HEK293 (cell line): ENCODE measurements at regions not wholly inside any gene's neighbourhood (a gene's known extent, or its start where the extent isn't known, plus 50 kb on each side); places are given as distances from the start of the nearest gene placed in this dataset.

ENCODE experiments used
- CTCF ChIA-PET: fragments of 350-600 bp; formaldehyde crosslinking; extraction: SDS; loops from one replicate; lab custom pipeline; 2021; ENCODE audit warnings: antibody characterized with exemption; lab: Yijun Ruan, JAX
- POLR2A ChIA-PET: fragments of 300-600 bp; formaldehyde crosslinking; extraction: SDS; loops from one replicate; lab custom pipeline; 2020; ENCODE audit warnings: antibody characterized with exemption, inconsistent platforms; lab: Yijun Ruan, JAX
- H3K27ac ChIP-seq: fragments of 200-500 bp; sonication (Bioruptor generic); 2 replicates; pipeline ENCODE4 v1.5.1; 2014; ENCODE audit warnings: low read depth, low read length, control low read depth, inconsistent platforms; ENCODE audit errors: extremely low read depth
- H3K36me3 ChIP-seq, 2 experiments: fragments of 200-500 bp in 1 of 2; sonication (Bioruptor generic) in 1 of 2; 1 replicate in 1 of 2; 2 replicates in 1 of 2; pipeline ENCODE4 v1.5.1; 2014 to 2017; ENCODE audit warnings: inconsistent platforms in 2 of 2, low read length in 2 of 2; ENCODE audit not compliant: control insufficient read depth in 2 of 2, insufficient read depth in 1 of 2
- H3K4me1 ChIP-seq: fragments of 200-500 bp; sonication (Bioruptor generic); 2 replicates; pipeline ENCODE4 v1.5.1; 2014; ENCODE audit warnings: mild to moderate bottlenecking, low read length, inconsistent platforms; ENCODE audit not compliant: control insufficient read depth, insufficient read depth
- H3K4me3 ChIP-seq: 2 replicates; pipeline ENCODE4 v1.5.1; 2011; ENCODE audit warnings: low read depth, mild to moderate bottlenecking, control low read depth, low read length, moderate library complexity
- H3K9me3 ChIP-seq: fragments of 200-500 bp; sonication (Bioruptor generic); 2 replicates; pipeline ENCODE4 v1.5.1; 2014; ENCODE audit warnings: low read depth, low read length, inconsistent platforms; ENCODE audit not compliant: control insufficient read depth, insufficient read depth
- EGR2 ChIP-seq: fragments of 450-650 bp; formaldehyde crosslinking; IDR thresholded peaks from 2 replicates; pipeline ENCODE4 v1.5.1; 2016; ENCODE audit warnings: low read depth, missing biosample characterization, missing genetic modification characterization
- HOXC10 ChIP-seq: sonication (generic); formaldehyde crosslinking; IDR thresholded peaks from 2 replicates; pipeline ENCODE4 v1.8.1; 2023; ENCODE audit warnings: mild to moderate bottlenecking, missing genetic modification reagents
- SALL2 ChIP-seq: fragments of 450-650 bp; formaldehyde crosslinking; IDR thresholded peaks from 2 replicates; pipeline ENCODE4 v1.5.0; 2017; ENCODE audit warnings: missing biosample characterization, mild to moderate bottlenecking, missing genetic modification characterization, borderline replicate concordance
- SCRT1 ChIP-seq: fragments of 450-650 bp; formaldehyde crosslinking; IDR thresholded peaks from 2 replicates; pipeline ENCODE4 v1.5.1; 2016; ENCODE audit warnings: missing biosample characterization, missing genetic modification characterization, borderline replicate concordance
- SCRT2 ChIP-seq: fragments of 450-650 bp; formaldehyde crosslinking; IDR thresholded peaks from 2 replicates; pipeline ENCODE4 v1.5.1; 2016; ENCODE audit warnings: missing biosample characterization, missing genetic modification characterization
- ZFHX2 ChIP-seq: fragments of 450-650 bp; formaldehyde crosslinking; conservative IDR thresholded peaks from 2 replicates; pipeline ENCODE4 v1.5.1; 2016; ENCODE audit warnings: missing biosample characterization, missing genetic modification characterization
- ZFP69B ChIP-seq: fragments of 450-650 bp; formaldehyde crosslinking; IDR thresholded peaks from 2 replicates; pipeline ENCODE4 v1.5.1; 2016; ENCODE audit warnings: missing biosample characterization, missing genetic modification characterization
- ZNF10 ChIP-seq: fragments of 450-650 bp; formaldehyde crosslinking; IDR thresholded peaks from 2 replicates; pipeline ENCODE4 v1.5.1; 2017; ENCODE audit warnings: missing biosample characterization, missing genetic modification characterization
- ZNF112 ChIP-seq: fragments of 450-650 bp; formaldehyde crosslinking; IDR thresholded peaks from 2 replicates; pipeline ENCODE4 v1.5.0; 2017; ENCODE audit warnings: missing biosample characterization, missing genetic modification characterization
- ZNF114 ChIP-seq: fragments of 450-650 bp; formaldehyde crosslinking; IDR thresholded peaks from 2 replicates; pipeline ENCODE4 v1.5.0; 2017; ENCODE audit warnings: missing biosample characterization, missing genetic modification characterization
- ZNF121 ChIP-seq: fragments of 450-650 bp; formaldehyde crosslinking; IDR thresholded peaks from 2 replicates; pipeline ENCODE4 v1.5.1; 2016; ENCODE audit warnings: missing biosample characterization, missing genetic modification characterization
- ZNF19 ChIP-seq: fragments of 450-650 bp; formaldehyde crosslinking; IDR thresholded peaks from 2 replicates; pipeline ENCODE4; 2016; ENCODE audit warnings: missing biosample characterization, missing genetic modification characterization, low read depth
- ZNF350 ChIP-seq: fragments of 450-650 bp; formaldehyde crosslinking; IDR thresholded peaks from 2 replicates; pipeline ENCODE4 v1.5.0; 2017; ENCODE audit warnings: missing biosample characterization, mild to moderate bottlenecking, missing genetic modification characterization
- ZNF366 ChIP-seq: fragments of 450-650 bp; formaldehyde crosslinking; conservative IDR thresholded peaks from 2 replicates; pipeline ENCODE4 v1.5.1; 2016; ENCODE audit warnings: missing biosample characterization, missing genetic modification characterization
- ZNF433 ChIP-seq: fragments of 450-650 bp; formaldehyde crosslinking; IDR thresholded peaks from 2 replicates; pipeline ENCODE4 v1.5.1; 2016; ENCODE audit warnings: missing biosample characterization, missing genetic modification characterization, low read depth
- ZNF473 ChIP-seq: fragments of 450-650 bp; formaldehyde crosslinking; IDR thresholded peaks from 2 replicates; pipeline ENCODE4 v1.5.1; 2017; ENCODE audit warnings: missing biosample characterization, missing genetic modification characterization
- ZNF549 ChIP-seq: fragments of 450-650 bp; IDR thresholded peaks from 2 replicates; pipeline ENCODE4 v1.5.1; 2018; ENCODE audit warnings: missing biosample characterization, missing genetic modification characterization, mild to moderate bottlenecking, inconsistent platforms, moderate library complexity
- ZNF626 ChIP-seq: fragments of 450-650 bp; sonication (Bioruptor Pico); formaldehyde crosslinking; IDR thresholded peaks from 2 replicates; pipeline ENCODE4 v1.5.1; 2018; ENCODE audit warnings: missing biosample characterization, missing genetic modification characterization, inconsistent platforms
- ZNF654 ChIP-seq: fragments of 450-650 bp; formaldehyde crosslinking; IDR thresholded peaks from 2 replicates; pipeline ENCODE4 v1.5.1; 2016; ENCODE audit warnings: low read depth, missing biosample characterization, missing genetic modification characterization
- ZSCAN16 ChIP-seq: fragments of 450-650 bp; formaldehyde crosslinking; IDR thresholded peaks from 2 replicates; pipeline ENCODE4 v1.5.1; 2016; ENCODE audit warnings: missing biosample characterization, missing genetic modification characterization
- TF ChIP-seq, protein P1 (sequence below): fragments of 450-650 bp; formaldehyde crosslinking; conservative IDR thresholded peaks from 2 replicates; pipeline ENCODE4 v1.5.1; 2016; ENCODE audit warnings: low read depth, missing biosample characterization, missing genetic modification characterization
- TF ChIP-seq, protein P2 (sequence below): fragments of 450-650 bp; formaldehyde crosslinking; IDR thresholded peaks from 2 replicates; pipeline ENCODE4 v1.5.1; 2016; ENCODE audit warnings: missing biosample characterization, missing genetic modification characterization
- TF ChIP-seq, protein P3 (sequence below): fragments of 450-650 bp; formaldehyde crosslinking; IDR thresholded peaks from 2 replicates; pipeline ENCODE4 v1.5.1; 2016; ENCODE audit warnings: missing biosample characterization, missing genetic modification characterization
- TF ChIP-seq, protein P4 (sequence below): fragments of 450-650 bp; formaldehyde crosslinking; IDR thresholded peaks from 2 replicates; pipeline ENCODE4 v1.5.1; 2016; ENCODE audit warnings: missing biosample characterization, missing genetic modification characterization

DNA sequence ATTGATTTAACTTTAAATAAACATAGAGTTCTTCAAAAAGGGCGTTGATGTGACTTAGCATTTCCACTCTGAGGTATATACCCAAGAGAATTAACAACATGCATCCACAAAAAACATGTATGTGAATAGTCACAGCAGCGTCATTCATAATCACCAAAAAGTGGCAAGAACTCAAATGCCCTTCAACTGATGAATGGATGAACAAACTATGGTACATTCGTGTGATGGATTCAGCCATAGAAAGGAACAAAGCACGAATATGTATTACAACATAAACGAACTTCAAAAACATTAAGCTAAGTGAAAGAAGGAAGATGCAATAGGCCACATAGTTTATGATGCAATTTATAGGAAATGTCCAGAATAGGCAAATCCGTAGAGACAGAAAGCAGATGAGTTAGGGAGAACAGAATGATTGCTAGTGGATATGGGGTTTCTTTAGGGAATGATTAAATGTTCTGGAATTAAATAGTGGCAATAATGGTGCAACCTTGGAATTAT is 72.3 kb upstream of the UQCRFS1 start:
- TF ChIP-seq ZSCAN16 (tag by site-specific recombination) (no peak), ZNF10 (tag by site-specific recombination) (peak; percentile 91), ZNF433 (0 out of 2 replicates have a peak, but pooled peaks have one; percentile 2)
- H3K36me3 ChIP-seq: no peaks in the 10 kb centered on the region
- no peak overlapping the region for H3K4me3 ChIP-seq
- CTCF ChIA-PET: interaction anchor here (0.6 to 1.2 kb wide), 5 partner anchors 22 to 313 kb away, joined by 3 to 6 read pairs (median 4); no protein-coding TSS in a partner anchor
- H3K9me3 ChIP-seq: peaks cover 6% of the 10 kb centered on the region
- no peaks in the 10 kb centered on the region for H3K4me1 ChIP-seq
- POLR2A ChIA-PET: no interaction called here
- no peak overlapping the region for H3K27ac ChIP-seq

DNA sequence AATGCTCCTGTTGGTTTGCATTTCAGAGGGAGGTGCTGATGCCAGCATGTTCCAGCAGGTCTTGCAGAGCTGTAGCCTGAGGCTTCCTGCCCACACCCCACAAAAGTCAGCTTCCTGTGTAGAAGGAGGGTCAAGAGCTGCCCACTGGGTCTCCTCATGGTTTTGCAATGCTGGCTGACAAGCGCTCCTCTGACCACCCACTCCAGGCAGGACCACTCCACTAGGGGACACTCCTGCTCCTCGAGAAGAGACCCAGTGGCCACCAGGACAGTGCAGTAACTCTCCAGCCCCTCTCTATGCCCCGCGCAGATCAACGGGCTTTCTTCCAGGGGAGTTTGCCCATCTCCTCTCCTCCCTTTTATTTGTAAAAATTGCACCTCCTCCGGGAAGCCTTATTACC is 72.9 kb upstream of the UQCRFS1 start:
- Histone ChIP-seq H3K27ac (no peak overlapping the region), H3K36me3 (no peaks in the 10 kb centered on the region), H3K4me3 (no peak overlapping the region), H3K9me3 (peaks cover 4% of the 10 kb centered on the region), H3K4me1 (no peaks in the 10 kb centered on the region)
- POLR2A ChIA-PET: no interaction called here
- CTCF ChIA-PET: interaction anchor here (0.6 to 1.2 kb wide), 5 partner anchors 23 to 312 kb away, joined by 3 to 6 read pairs (median 4); no protein-coding TSS in a partner anchor
- TF ChIP-seq ZFP69B: no peak
- TF ChIP-seq, protein P1, sequence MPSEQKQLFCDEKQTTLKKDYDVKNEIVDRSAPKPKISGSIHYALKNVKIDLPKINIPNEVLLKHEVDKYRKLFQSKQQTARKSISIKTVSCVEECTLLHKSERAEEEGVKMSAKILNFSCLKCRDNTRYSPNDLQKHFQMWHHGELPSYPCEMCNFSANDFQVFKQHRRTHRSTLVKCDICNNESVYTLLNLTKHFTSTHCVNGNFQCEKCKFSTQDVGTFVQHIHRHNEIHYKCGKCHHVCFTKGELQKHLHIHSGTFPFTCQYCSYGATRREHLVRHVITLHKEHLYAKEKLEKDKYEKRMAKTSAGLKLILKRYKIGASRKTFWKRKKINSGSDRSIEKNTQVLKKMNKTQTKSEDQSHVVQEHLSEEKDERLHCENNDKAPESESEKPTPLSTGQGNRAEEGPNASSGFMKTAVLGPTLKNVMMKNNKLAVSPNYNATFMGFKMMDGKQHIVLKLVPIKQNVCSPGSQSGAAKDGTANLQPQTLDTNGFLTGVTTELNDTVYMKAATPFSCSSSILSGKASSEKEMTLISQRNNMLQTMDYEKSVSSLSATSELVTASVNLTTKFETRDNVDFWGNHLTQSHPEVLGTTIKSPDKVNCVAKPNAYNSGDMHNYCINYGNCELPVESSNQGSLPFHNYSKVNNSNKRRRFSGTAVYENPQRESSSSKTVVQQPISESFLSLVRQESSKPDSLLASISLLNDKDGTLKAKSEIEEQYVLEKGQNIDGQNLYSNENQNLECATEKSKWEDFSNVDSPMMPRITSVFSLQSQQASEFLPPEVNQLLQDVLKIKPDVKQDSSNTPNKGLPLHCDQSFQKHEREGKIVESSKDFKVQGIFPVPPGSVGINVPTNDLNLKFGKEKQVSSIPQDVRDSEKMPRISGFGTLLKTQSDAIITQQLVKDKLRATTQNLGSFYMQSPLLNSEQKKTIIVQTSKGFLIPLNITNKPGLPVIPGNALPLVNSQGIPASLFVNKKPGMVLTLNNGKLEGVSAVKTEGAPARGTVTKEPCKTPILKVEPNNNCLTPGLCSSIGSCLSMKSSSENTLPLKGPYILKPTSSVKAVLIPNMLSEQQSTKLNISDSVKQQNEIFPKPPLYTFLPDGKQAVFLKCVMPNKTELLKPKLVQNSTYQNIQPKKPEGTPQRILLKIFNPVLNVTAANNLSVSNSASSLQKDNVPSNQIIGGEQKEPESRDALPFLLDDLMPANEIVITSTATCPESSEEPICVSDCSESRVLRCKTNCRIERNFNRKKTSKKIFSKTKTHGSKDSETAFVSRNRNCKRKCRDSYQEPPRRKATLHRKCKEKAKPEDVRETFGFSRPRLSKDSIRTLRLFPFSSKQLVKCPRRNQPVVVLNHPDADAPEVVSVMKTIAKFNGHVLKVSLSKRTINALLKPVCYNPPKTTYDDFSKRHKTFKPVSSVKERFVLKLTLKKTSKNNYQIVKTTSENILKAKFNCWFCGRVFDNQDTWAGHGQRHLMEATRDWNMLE (tag by site-specific recombination): no peak
- TF ChIP-seq ZNF121 (tag by site-specific recombination): 0 out of 2 replicates have a peak, but pooled peaks have one; percentile 17
- TF ChIP-seq ZNF654: peak; percentile 35
- TF ChIP-seq, protein P2, sequence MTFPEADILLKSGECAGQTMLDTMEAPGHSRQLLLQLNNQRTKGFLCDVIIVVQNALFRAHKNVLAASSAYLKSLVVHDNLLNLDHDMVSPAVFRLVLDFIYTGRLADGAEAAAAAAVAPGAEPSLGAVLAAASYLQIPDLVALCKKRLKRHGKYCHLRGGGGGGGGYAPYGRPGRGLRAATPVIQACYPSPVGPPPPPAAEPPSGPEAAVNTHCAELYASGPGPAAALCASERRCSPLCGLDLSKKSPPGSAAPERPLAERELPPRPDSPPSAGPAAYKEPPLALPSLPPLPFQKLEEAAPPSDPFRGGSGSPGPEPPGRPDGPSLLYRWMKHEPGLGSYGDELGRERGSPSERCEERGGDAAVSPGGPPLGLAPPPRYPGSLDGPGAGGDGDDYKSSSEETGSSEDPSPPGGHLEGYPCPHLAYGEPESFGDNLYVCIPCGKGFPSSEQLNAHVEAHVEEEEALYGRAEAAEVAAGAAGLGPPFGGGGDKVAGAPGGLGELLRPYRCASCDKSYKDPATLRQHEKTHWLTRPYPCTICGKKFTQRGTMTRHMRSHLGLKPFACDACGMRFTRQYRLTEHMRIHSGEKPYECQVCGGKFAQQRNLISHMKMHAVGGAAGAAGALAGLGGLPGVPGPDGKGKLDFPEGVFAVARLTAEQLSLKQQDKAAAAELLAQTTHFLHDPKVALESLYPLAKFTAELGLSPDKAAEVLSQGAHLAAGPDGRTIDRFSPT (tag by site-specific recombination): no peak
- no peak for TF ChIP-seq ZNF114 (tag by site-specific recombination)
- TF ChIP-seq EGR2 (tag by site-specific recombination): peak; percentile 78
- TF ChIP-seq, protein P3, sequence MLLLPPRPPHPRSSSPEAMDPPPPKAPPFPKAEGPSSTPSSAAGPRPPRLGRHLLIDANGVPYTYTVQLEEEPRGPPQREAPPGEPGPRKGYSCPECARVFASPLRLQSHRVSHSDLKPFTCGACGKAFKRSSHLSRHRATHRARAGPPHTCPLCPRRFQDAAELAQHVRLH (tag by site-specific recombination): no peak
- peak; percentile 63 for TF ChIP-seq ZFHX2 (tag by site-specific recombination)
- no peak for TF ChIP-seq ZNF549 (tag by site-specific recombination)
- no peak for TF ChIP-seq ZNF19 (tag by site-specific recombination)
- no peak for TF ChIP-seq ZNF350
- TF ChIP-seq, protein P4, sequence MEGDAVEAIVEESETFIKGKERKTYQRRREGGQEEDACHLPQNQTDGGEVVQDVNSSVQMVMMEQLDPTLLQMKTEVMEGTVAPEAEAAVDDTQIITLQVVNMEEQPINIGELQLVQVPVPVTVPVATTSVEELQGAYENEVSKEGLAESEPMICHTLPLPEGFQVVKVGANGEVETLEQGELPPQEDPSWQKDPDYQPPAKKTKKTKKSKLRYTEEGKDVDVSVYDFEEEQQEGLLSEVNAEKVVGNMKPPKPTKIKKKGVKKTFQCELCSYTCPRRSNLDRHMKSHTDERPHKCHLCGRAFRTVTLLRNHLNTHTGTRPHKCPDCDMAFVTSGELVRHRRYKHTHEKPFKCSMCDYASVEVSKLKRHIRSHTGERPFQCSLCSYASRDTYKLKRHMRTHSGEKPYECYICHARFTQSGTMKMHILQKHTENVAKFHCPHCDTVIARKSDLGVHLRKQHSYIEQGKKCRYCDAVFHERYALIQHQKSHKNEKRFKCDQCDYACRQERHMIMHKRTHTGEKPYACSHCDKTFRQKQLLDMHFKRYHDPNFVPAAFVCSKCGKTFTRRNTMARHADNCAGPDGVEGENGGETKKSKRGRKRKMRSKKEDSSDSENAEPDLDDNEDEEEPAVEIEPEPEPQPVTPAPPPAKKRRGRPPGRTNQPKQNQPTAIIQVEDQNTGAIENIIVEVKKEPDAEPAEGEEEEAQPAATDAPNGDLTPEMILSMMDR (tag by site-specific recombination): peak; percentile 77
- no peak for TF ChIP-seq ZNF473
- TF ChIP-seq SCRT1 (tag by site-specific recombination): no peak
- TF ChIP-seq ZNF626 (tag by site-specific recombination): no peak
- TF ChIP-seq SCRT2 (tag by site-specific recombination): no peak
- no peak for TF ChIP-seq ZNF112 (tag by site-specific recombination)
- TF ChIP-seq HOXC10 (CRISPR knock-in tag): no peak
- TF ChIP-seq ZNF366 (tag by site-specific recombination): no peak
- TF ChIP-seq SALL2 (tag by site-specific recombination): no peak
